Activated T-helper 17 cell treated with anti-CD3 and anti-CD28 coated beads, Interleukin-2, amount 50 U/mL, for 72 hours (primary cell): ENCODE measurements at regions not wholly inside any gene's neighbourhood (a gene's known extent, or its start where the extent isn't known, plus 50 kb on each side); places are given as distances from the start of the nearest gene placed in this dataset.

Source experiments
- ATAC-seq: fragments of 150-1000 bp; cut with Tn5 transposase; replicated peaks from 2 replicates; pipeline ENCODE4 v1.10.0; 2021; ENCODE audit warnings: mild to moderate bottlenecking, moderate library complexity
- H3K27ac Mint-ChIP-seq: one replicate; pipeline ENCODE4 v1.8.0; 2022; ENCODE audit warnings: mixed read lengths
- H3K27me3 Mint-ChIP-seq: one replicate; pipeline ENCODE4 v1.8.0; 2022; ENCODE audit warnings: mixed read lengths
- H3K36me3 Mint-ChIP-seq: one replicate; pipeline ENCODE4 v1.8.0; 2022; ENCODE audit warnings: low read depth, mild to moderate bottlenecking, mixed read lengths
- H3K4me1 Mint-ChIP-seq: one replicate; pipeline ENCODE4 v1.8.0; 2022; ENCODE audit warnings: mixed read lengths
- H3K4me3 Mint-ChIP-seq: one replicate; pipeline ENCODE4 v1.8.0; 2022; ENCODE audit warnings: mild to moderate bottlenecking, mixed read lengths
- H3K9me3 Mint-ChIP-seq: one replicate; pipeline ENCODE4 v1.8.0; 2022; ENCODE audit warnings: mixed read lengths

GRCh38 chr12:126093908-126094307 is 1028.7 kb downstream of the AACS start:
- no peaks in the 10 kb centered on the region for H3K4me1 Mint-ChIP-seq
- H3K9me3 Mint-ChIP-seq, result peaks cover 3% of the 10 kb centered on the region
- no peaks in the 10 kb centered on the region for H3K27me3 Mint-ChIP-seq
- H3K36me3 Mint-ChIP-seq, result no peaks in the 10 kb centered on the region
- H3K27ac Mint-ChIP-seq, result no peak overlapping the region
- no peak for ATAC-seq
- no peak overlapping the region for H3K4me3 Mint-ChIP-seq

GRCh38 chr12:126095748-126096510 is 1030.7 kb downstream of the AACS start:
- H3K4me1 Mint-ChIP-seq, result no peaks in the 10 kb centered on the region
- H3K9me3 Mint-ChIP-seq, result peaks cover 3% of the 10 kb centered on the region

GRCh38 chr12:126106706-126107105 is 1041.5 kb downstream of the AACS start:
- no peaks in the 10 kb centered on the region for H3K36me3 Mint-ChIP-seq
- peaks cover 3% of the 10 kb centered on the region for H3K27me3 Mint-ChIP-seq
- no peak for ATAC-seq
- no peak overlapping the region for H3K4me3 Mint-ChIP-seq
- H3K9me3 Mint-ChIP-seq, result no peaks in the 10 kb centered on the region
- H3K27ac Mint-ChIP-seq, result no peak overlapping the region
- no peaks in the 10 kb centered on the region for H3K4me1 Mint-ChIP-seq

More at GRCh38 chr12:126095748-126096510, 1030.7 kb downstream of the AACS start:
- H3K27ac Mint-ChIP-seq, result no peak overlapping the region
- no peaks in the 10 kb centered on the region for H3K27me3 Mint-ChIP-seq
- ATAC-seq, result no peak
- H3K36me3 Mint-ChIP-seq, result no peaks in the 10 kb centered on the region
- no peak overlapping the region for H3K4me3 Mint-ChIP-seq

GRCh38 chr12:126107659-126108058 is 1042.4 kb downstream of the AACS start:
- Mint-ChIP-seq H3K27me3 (peaks cover 3% of the 10 kb centered on the region), H3K36me3 (no peaks in the 10 kb centered on the region), H3K4me3 (no peak overlapping the region), H3K4me1 (no peaks in the 10 kb centered on the region), H3K27ac (no peak overlapping the region), H3K9me3 (no peaks in the 10 kb centered on the region)
- no peak for ATAC-seq

- no peak for ATAC-seq
- Mint-ChIP-seq H3K4me1 (no peaks in the 10 kb centered on the region), H3K27me3 (peaks cover 2% of the 10 kb centered on the region), H3K36me3 (no peaks in the 10 kb centered on the region), H3K9me3 (no peaks in the 10 kb centered on the region), H3K27ac (no peak overlapping the region), H3K4me3 (no peak overlapping the region)
Measured at GRCh38 chr12:126108247-126108646, 1043.0 kb downstream of the AACS start.

- Mint-ChIP-seq H3K4me1 (no peaks in the 10 kb centered on the region), H3K4me3 (no peak overlapping the region), H3K27ac (no peak overlapping the region), H3K36me3 (no peaks in the 10 kb centered on the region), H3K27me3 (peaks cover 6% of the 10 kb centered on the region), H3K9me3 (peaks cover 7% of the 10 kb centered on the region)
- ATAC-seq, result no peak
Measured at GRCh38 chr12:126112141-126112540, 1046.9 kb downstream of the AACS start.

- Mint-ChIP-seq H3K4me1 (no peaks in the 10 kb centered on the region), H3K36me3 (no peaks in the 10 kb centered on the region), H3K27ac (no peak overlapping the region), H3K27me3 (peaks cover 6% of the 10 kb centered on the region), H3K4me3 (no peak overlapping the region), H3K9me3 (peaks cover 7% of the 10 kb centered on the region)
- ATAC-seq, result no peak
Measured at GRCh38 chr12:126112849-126113248, 1047.6 kb downstream of the AACS start.

- Mint-ChIP-seq H3K4me1 (no peaks in the 10 kb centered on the region), H3K36me3 (no peaks in the 10 kb centered on the region), H3K27me3 (peaks cover 6% of the 10 kb centered on the region), H3K4me3 (no peak overlapping the region), H3K27ac (no peak overlapping the region), H3K9me3 (peaks cover 7% of the 10 kb centered on the region)
- ATAC-seq, result no peak
Measured at GRCh38 chr12:126114441-126114840, 1049.2 kb downstream of the AACS start.

GRCh38 chr12:126117502-126117901 is 1052.3 kb downstream of the AACS start:
- no peak overlapping the region for H3K4me3 Mint-ChIP-seq
- peaks cover 8% of the 10 kb centered on the region for H3K27me3 Mint-ChIP-seq
- H3K36me3 Mint-ChIP-seq, result no peaks in the 10 kb centered on the region
- peaks cover 7% of the 10 kb centered on the region for H3K9me3 Mint-ChIP-seq
- no peak overlapping the region for H3K27ac Mint-ChIP-seq
- no peaks in the 10 kb centered on the region for H3K4me1 Mint-ChIP-seq
- no peak for ATAC-seq

GRCh38 chr12:126139355-126139754 is 1074.1 kb downstream of the AACS start:
- H3K4me1 Mint-ChIP-seq, result no peaks in the 10 kb centered on the region
- no peaks in the 10 kb centered on the region for H3K27me3 Mint-ChIP-seq
- peaks cover 28% of the 10 kb centered on the region for H3K9me3 Mint-ChIP-seq
- no peaks in the 10 kb centered on the region for H3K36me3 Mint-ChIP-seq
- ATAC-seq, result no peak
- H3K27ac Mint-ChIP-seq, result no peak overlapping the region
- no peak overlapping the region for H3K4me3 Mint-ChIP-seq

- Mint-ChIP-seq H3K4me3 (no peak overlapping the region), H3K27ac (no peak overlapping the region), H3K27me3 (no peaks in the 10 kb centered on the region), H3K4me1 (no peaks in the 10 kb centered on the region), H3K9me3 (peaks cover 5% of the 10 kb centered on the region), H3K36me3 (no peaks in the 10 kb centered on the region)
- ATAC-seq, result no peak
Measured at GRCh38 chr12:126144603-126145002, 1079.4 kb downstream of the AACS start.

GRCh38 chr12:126147321-126147720 is 1082.1 kb downstream of the AACS start:
- H3K4me3 Mint-ChIP-seq, result no peak overlapping the region
- H3K36me3 Mint-ChIP-seq, result no peaks in the 10 kb centered on the region
- no peaks in the 10 kb centered on the region for H3K4me1 Mint-ChIP-seq
- no peak for ATAC-seq
- H3K9me3 Mint-ChIP-seq, result peaks cover 8% of the 10 kb centered on the region
- no peak overlapping the region for H3K27ac Mint-ChIP-seq
- H3K27me3 Mint-ChIP-seq, result no peaks in the 10 kb centered on the region

- ATAC-seq, result no peak
- Mint-ChIP-seq H3K9me3 (peaks cover 5% of the 10 kb centered on the region), H3K27me3 (peaks cover 3% of the 10 kb centered on the region), H3K27ac (no peak overlapping the region), H3K4me1 (no peaks in the 10 kb centered on the region), H3K4me3 (no peak overlapping the region), H3K36me3 (no peaks in the 10 kb centered on the region)
Measured at GRCh38 chr12:126156806-126157574, 1091.8 kb downstream of the AACS start.

- no peaks in the 10 kb centered on the region for H3K36me3 Mint-ChIP-seq
- H3K27ac Mint-ChIP-seq, result no peak overlapping the region
- H3K9me3 Mint-ChIP-seq, result peaks cover 5% of the 10 kb centered on the region
- H3K4me3 Mint-ChIP-seq, result no peak overlapping the region
- no peaks in the 10 kb centered on the region for H3K4me1 Mint-ChIP-seq
- H3K27me3 Mint-ChIP-seq, result peaks cover 3% of the 10 kb centered on the region
- ATAC-seq, result no peak
Measured at GRCh38 chr12:126157575-126157966, 1092.3 kb downstream of the AACS start.

GRCh38 chr12:126159139-126159538 is 1093.9 kb downstream of the AACS start:
- H3K4me3 Mint-ChIP-seq, result no peak overlapping the region
- no peaks in the 10 kb centered on the region for H3K4me1 Mint-ChIP-seq
- no peak overlapping the region for H3K27ac Mint-ChIP-seq
- H3K27me3 Mint-ChIP-seq, result peaks cover 3% of the 10 kb centered on the region
- no peaks in the 10 kb centered on the region for H3K36me3 Mint-ChIP-seq
- peaks cover 5% of the 10 kb centered on the region for H3K9me3 Mint-ChIP-seq
- ATAC-seq, result no peak
